LNCAP (cell line): ENCODE measurements at regions not wholly inside any gene's neighbourhood (a gene's known extent, or its start where the extent isn't known, plus 50 kb on each side); places are given as distances from the start of the nearest gene placed in this dataset.

Experiments used
- CTCF ChIP-seq: fragments of 450-650 bp; IDR thresholded peaks from 2 replicates; pipeline ENCODE4 v1.5.1; 2017; ENCODE audit warnings: mild to moderate bottlenecking

GRCh38 chr10:128596906-128597305, 470.7 kb upstream of the MKI67 start:
- TF ChIP-seq CTCF, result no peak

- TF ChIP-seq CTCF, result no peak
Observed at GRCh38 chr10:128599030-128599429, 472.8 kb upstream of the MKI67 start.

GRCh38 chr10:128599538-128599937, 473.3 kb upstream of the MKI67 start:
- TF ChIP-seq CTCF, result no peak

GRCh38 chr10:128602183-128602582, 476.0 kb upstream of the MKI67 start:
- TF ChIP-seq CTCF, result no peak

GRCh38 chr10:128604025-128604424, 477.8 kb upstream of the MKI67 start:
- TF ChIP-seq CTCF, result no peak

- TF ChIP-seq CTCF, result no peak
Observed at GRCh38 chr10:128605180-128605579, 479.0 kb upstream of the MKI67 start.

- TF ChIP-seq CTCF, result no peak
Observed at GRCh38 chr10:128606055-128606454, 479.8 kb upstream of the MKI67 start.

- TF ChIP-seq CTCF, result no peak
Observed at GRCh38 chr10:128608791-128609190, 482.6 kb upstream of the MKI67 start.
